Hepatocyte (in vitro differentiated cells): ENCODE measurements at regions not wholly inside any gene's neighbourhood (a gene's known extent, or its start where the extent isn't known, plus 50 kb on each side); places are given as distances from the start of the nearest gene placed in this dataset.

ENCODE experiments used
- DNase-seq: peaks from one replicate; pipeline ENCODE4 v3.0.0-alpha.2; 2016; ENCODE audit warnings: low spot score
- H2AFZ ChIP-seq: fragments of 200-600 bp; sonication (generic); 2 replicates; pipeline ENCODE4 v1.6.0; 2016; ENCODE audit warnings: antibody characterized with exemption, mild to moderate bottlenecking
- H3K27ac ChIP-seq: fragments of 200-600 bp; sonication (generic); 2 replicates; pipeline ENCODE4 v1.5.1; 2016; ENCODE audit warnings: mild to moderate bottlenecking
- H3K27me3 ChIP-seq: fragments of 200-600 bp; sonication (generic); 2 replicates; pipeline ENCODE4 v1.6.1; 2016
- H3K36me3 ChIP-seq: fragments of 200-600 bp; sonication (generic); replicated peaks from 2 replicates; pipeline ENCODE4 v1.5.1; 2016; ENCODE audit warnings: low read depth; ENCODE audit not compliant: insufficient read depth
- H3K4me1 ChIP-seq: fragments of 200-600 bp; sonication (generic); 2 replicates; pipeline ENCODE4 v1.5.1; 2016; ENCODE audit warnings: mild to moderate bottlenecking, moderate library complexity; ENCODE audit not compliant: insufficient read depth
- H3K4me2 ChIP-seq: fragments of 200-600 bp; sonication (generic); 2 replicates; pipeline ENCODE4 v1.6.0; 2016
- H3K4me3 ChIP-seq: fragments of 200-600 bp; sonication (generic); 2 replicates; pipeline ENCODE4 v1.5.1; 2016; ENCODE audit warnings: mild to moderate bottlenecking
- H3K79me2 ChIP-seq: fragments of 200-600 bp; sonication (generic); 2 replicates; pipeline ENCODE4 v1.6.0; 2017; ENCODE audit warnings: mild to moderate bottlenecking
- H3K9me2 ChIP-seq: fragments of 200-600 bp; sonication (generic); replicated peaks from 2 replicates; pipeline ENCODE4 v1.6.0; 2017; ENCODE audit warnings: mild to moderate bottlenecking; ENCODE audit not compliant: insufficient read depth
- H3K9me3 ChIP-seq: fragments of 200-600 bp; sonication (generic); 2 replicates; pipeline ENCODE4 v1.5.1; 2016; ENCODE audit warnings: low read depth, mild to moderate bottlenecking
- H4K20me1 ChIP-seq: fragments of 200-600 bp; sonication (generic); 2 replicates; pipeline ENCODE4 v1.6.0; 2016; ENCODE audit warnings: mild to moderate bottlenecking; ENCODE audit not compliant: insufficient read depth, poor library complexity, severe bottlenecking
- EZH2 ChIP-seq: fragments of 200-600 bp; sonication (generic); IDR thresholded peaks from 2 replicates; pipeline ENCODE4 v1.6.1; 2016; ENCODE audit warnings: antibody characterized with exemption, mild to moderate bottlenecking, borderline replicate concordance
- EZH2phosphoT487 ChIP-seq: fragments of 200-600 bp; sonication (generic); IDR thresholded peaks from one replicate; pipeline ENCODE4 v1.6.1; 2018; ENCODE audit warnings: antibody characterized with exemption, mild to moderate bottlenecking, low read depth, moderate library complexity; ENCODE audit not compliant: unreplicated experiment, severe bottlenecking
- WGBS: methylation state at CpG from one replicate; pipeline ENCODE4 v1.1.6; 2016; ENCODE audit warnings: low lambda C conversion rate; ENCODE audit errors: missing lambda C conversion rate; 5-methylcytosine and 5-hydroxymethylcytosine counted together
- TF ChIP-seq, protein P1 (sequence below): fragments of 200-600 bp; sonication (generic); IDR thresholded peaks from 2 replicates; pipeline ENCODE4 v1.5.1; 2016; ENCODE audit warnings: antibody characterized with exemption, mild to moderate bottlenecking; ENCODE audit not compliant: poor library complexity

- no peaks in the 10 kb centered on the region for H3K4me1 ChIP-seq
- no peak overlapping the region for H2AFZ ChIP-seq
- TF ChIP-seq EZH2phosphoT487 (no peak), EZH2 (no peak)
- TF ChIP-seq, protein P1, sequence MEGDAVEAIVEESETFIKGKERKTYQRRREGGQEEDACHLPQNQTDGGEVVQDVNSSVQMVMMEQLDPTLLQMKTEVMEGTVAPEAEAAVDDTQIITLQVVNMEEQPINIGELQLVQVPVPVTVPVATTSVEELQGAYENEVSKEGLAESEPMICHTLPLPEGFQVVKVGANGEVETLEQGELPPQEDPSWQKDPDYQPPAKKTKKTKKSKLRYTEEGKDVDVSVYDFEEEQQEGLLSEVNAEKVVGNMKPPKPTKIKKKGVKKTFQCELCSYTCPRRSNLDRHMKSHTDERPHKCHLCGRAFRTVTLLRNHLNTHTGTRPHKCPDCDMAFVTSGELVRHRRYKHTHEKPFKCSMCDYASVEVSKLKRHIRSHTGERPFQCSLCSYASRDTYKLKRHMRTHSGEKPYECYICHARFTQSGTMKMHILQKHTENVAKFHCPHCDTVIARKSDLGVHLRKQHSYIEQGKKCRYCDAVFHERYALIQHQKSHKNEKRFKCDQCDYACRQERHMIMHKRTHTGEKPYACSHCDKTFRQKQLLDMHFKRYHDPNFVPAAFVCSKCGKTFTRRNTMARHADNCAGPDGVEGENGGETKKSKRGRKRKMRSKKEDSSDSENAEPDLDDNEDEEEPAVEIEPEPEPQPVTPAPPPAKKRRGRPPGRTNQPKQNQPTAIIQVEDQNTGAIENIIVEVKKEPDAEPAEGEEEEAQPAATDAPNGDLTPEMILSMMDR, result no peak
- H4K20me1 ChIP-seq, result no peaks in the 10 kb centered on the region
- no peak overlapping the region for H3K27ac ChIP-seq
- H3K4me2 ChIP-seq, result no peak overlapping the region
- H3K4me3 ChIP-seq, result no peak overlapping the region
- no peaks in the 10 kb centered on the region for H3K79me2 ChIP-seq
- H3K9me3 ChIP-seq, result no peaks in the 10 kb centered on the region
- DNase-seq, result no peak
- H3K27me3 ChIP-seq, result no peaks in the 10 kb centered on the region
- no peaks in the 10 kb centered on the region for H3K36me3 ChIP-seq
- no peaks in the 10 kb centered on the region for H3K9me2 ChIP-seq
- WGBS, result 76% methylated on average over 3 of the region's 3 CpGs
Observed at GRCh38 chr1:96464066-96464465, 257.5 kb upstream of the PTBP2 start.

GRCh38 chr1:96464522-96464921 lies 257.1 kb upstream of the PTBP2 start:
- WGBS, result 88% methylated on average over 5 of the region's 5 CpGs
- Histone ChIP-seq H3K79me2 (no peaks in the 10 kb centered on the region), H4K20me1 (no peaks in the 10 kb centered on the region), H3K9me2 (no peaks in the 10 kb centered on the region), H3K9me3 (no peaks in the 10 kb centered on the region), H3K27me3 (no peaks in the 10 kb centered on the region), H3K27ac (no peak overlapping the region), H3K4me3 (no peak overlapping the region), H3K4me2 (no peak overlapping the region), H3K4me1 (no peaks in the 10 kb centered on the region), H3K36me3 (no peaks in the 10 kb centered on the region), H2AFZ (no peak overlapping the region)
- no peak for DNase-seq
- TF ChIP-seq EZH2phosphoT487, result no peak
- TF ChIP-seq, protein P1, result no peak
- no peak for TF ChIP-seq EZH2

GRCh38 chr1:96464991-96465390 lies 256.6 kb upstream of the PTBP2 start:
- Histone ChIP-seq H3K27ac (no peak overlapping the region), H3K27me3 (no peaks in the 10 kb centered on the region), H3K79me2 (no peaks in the 10 kb centered on the region), H3K36me3 (no peaks in the 10 kb centered on the region), H4K20me1 (no peaks in the 10 kb centered on the region), H3K9me3 (no peaks in the 10 kb centered on the region), H3K9me2 (no peaks in the 10 kb centered on the region), H3K4me2 (no peak overlapping the region), H3K4me3 (no peak overlapping the region), H3K4me1 (no peaks in the 10 kb centered on the region), H2AFZ (no peak overlapping the region)
- WGBS, result 92% methylated on average over 3 of the region's 3 CpGs
- TF ChIP-seq EZH2 (no peak), EZH2phosphoT487 (no peak)
- TF ChIP-seq, protein P1, result no peak
- DNase-seq, result no peak

DNA sequence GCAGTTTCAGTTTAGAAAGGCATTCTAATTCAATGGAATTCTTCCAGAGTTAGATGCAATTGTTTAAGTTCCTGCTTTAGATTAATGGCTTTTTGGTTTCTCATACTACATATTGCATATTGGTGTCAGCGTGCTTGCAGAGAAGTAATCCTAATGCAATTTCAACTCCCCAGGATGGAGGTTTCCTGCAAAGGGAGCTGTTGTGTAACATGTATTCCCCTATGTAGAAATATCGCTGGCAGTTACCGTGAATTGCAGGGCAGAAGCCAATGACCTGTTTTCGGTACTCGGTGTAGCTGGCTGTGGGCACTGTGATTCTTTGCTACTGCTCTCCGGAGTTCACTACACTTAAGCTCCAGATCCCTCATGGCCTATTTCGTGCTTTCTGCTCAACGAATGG lies 256.1 kb upstream of the PTBP2 start:
- no peak for DNase-seq
- Histone ChIP-seq H3K36me3 (no peaks in the 10 kb centered on the region), H3K27me3 (no peaks in the 10 kb centered on the region), H3K4me3 (no peak overlapping the region), H3K79me2 (no peaks in the 10 kb centered on the region), H3K4me2 (no peak overlapping the region), H3K4me1 (no peaks in the 10 kb centered on the region), H4K20me1 (no peaks in the 10 kb centered on the region), H3K9me2 (no peaks in the 10 kb centered on the region), H3K9me3 (no peaks in the 10 kb centered on the region), H3K27ac (no peak overlapping the region), H2AFZ (no peak overlapping the region)
- no peak for TF ChIP-seq EZH2phosphoT487
- TF ChIP-seq, protein P1, result no peak
- TF ChIP-seq EZH2, result no peak
- 83% methylated on average over 8 of the region's 8 CpGs for WGBS
